ENCODE measurements at regions not wholly inside any gene's neighbourhood (a gene's known extent, or its start where the extent isn't known, plus 50 kb on each side); places are given as distances from the start of the nearest gene placed in this dataset.

- Histone ChIP-seq H3K9me3 (no peaks in the 10 kb centered on the region), H3K4me1 (no peaks in the 10 kb centered on the region), H3K27ac (no peak overlapping the region), H3K36me3 (no peaks in the 10 kb centered on the region), H3K4me3 (no peak overlapping the region), H3K27me3 (no peaks in the 10 kb centered on the region)
- TF ChIP-seq, protein P1, sequence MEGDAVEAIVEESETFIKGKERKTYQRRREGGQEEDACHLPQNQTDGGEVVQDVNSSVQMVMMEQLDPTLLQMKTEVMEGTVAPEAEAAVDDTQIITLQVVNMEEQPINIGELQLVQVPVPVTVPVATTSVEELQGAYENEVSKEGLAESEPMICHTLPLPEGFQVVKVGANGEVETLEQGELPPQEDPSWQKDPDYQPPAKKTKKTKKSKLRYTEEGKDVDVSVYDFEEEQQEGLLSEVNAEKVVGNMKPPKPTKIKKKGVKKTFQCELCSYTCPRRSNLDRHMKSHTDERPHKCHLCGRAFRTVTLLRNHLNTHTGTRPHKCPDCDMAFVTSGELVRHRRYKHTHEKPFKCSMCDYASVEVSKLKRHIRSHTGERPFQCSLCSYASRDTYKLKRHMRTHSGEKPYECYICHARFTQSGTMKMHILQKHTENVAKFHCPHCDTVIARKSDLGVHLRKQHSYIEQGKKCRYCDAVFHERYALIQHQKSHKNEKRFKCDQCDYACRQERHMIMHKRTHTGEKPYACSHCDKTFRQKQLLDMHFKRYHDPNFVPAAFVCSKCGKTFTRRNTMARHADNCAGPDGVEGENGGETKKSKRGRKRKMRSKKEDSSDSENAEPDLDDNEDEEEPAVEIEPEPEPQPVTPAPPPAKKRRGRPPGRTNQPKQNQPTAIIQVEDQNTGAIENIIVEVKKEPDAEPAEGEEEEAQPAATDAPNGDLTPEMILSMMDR (IDR thresholded peaks at IDR 0.05) = no peak
- no peak for DNase-seq
- no peak for ATAC-seq
- intact Hi-C loops (cut with DNase I) = no loop called here
Observed at GRCh38 chr5:136516637-136517036, 151.3 kb upstream of the TRPC7 start.

DNA sequence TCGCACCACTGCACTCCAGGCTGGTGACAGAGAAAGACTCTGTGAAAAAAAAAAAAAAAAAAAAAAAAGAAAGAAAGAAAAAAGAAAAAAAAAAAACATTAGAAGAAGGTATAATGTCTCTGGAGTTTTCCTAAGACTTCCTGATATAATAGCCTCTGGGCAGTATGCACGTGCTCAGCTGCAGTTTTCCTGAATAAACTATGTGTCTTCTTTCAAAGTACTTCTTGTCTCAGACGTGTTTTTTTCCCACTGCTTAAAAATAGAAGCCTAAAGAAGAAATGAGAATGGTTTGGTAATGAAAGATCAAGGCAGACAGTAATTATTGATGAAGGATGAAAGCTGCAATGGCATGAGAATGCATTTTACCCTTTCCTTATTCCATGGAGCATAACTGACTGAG, 148.1 kb upstream of the TRPC7 start:
- ATAC-seq = no peak
- TF ChIP-seq, protein P1 (IDR thresholded peaks at IDR 0.05) = no peak

GRCh38 chr5:136511046-136511445, 145.7 kb upstream of the TRPC7 start:
- no peak for DNase-seq
- Histone ChIP-seq H3K4me3 (no peak overlapping the region), H3K4me1 (no peaks in the 10 kb centered on the region), H3K27ac (no peak overlapping the region), H3K36me3 (no peaks in the 10 kb centered on the region), H3K27me3 (no peaks in the 10 kb centered on the region), H3K9me3 (no peaks in the 10 kb centered on the region)
- TF ChIP-seq, protein P1 (IDR thresholded peaks at IDR 0.05) = no peak
- no peak for ATAC-seq
- intact Hi-C loops (cut with DNase I) = no loop called here

More for the DNA sequence above, 148.1 kb upstream of the TRPC7 start:
- no peaks in the 10 kb centered on the region for H3K27me3 ChIP-seq
- no peak for DNase-seq
- no peak overlapping the region for H3K4me3 ChIP-seq
- intact Hi-C loops (cut with DNase I) = no loop called here
- H3K36me3 ChIP-seq = no peaks in the 10 kb centered on the region
- no peaks in the 10 kb centered on the region for H3K4me1 ChIP-seq
- no peak overlapping the region for H3K27ac ChIP-seq
- H3K9me3 ChIP-seq = no peaks in the 10 kb centered on the region

DNA sequence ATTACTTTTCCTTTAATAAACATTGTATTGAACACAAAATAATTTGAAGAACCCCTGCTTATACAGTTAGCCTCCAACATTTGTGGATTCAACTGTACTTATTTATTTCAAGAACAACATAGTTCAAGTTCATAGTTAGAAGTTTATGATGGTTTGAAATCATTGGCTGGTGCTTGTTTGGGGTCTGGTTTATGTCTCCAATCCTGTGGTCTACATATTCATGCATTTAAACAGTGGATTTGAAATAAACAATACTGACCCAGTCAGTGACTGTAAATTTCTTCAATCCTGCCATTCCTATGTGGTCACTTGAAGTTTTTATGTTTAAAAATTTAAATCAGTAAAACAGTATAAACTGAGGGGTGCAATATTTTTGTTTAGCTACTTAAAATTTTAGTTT, 145.1 kb upstream of the TRPC7 start:
- DNase-seq = no peak
- Histone ChIP-seq H3K4me3 (no peak overlapping the region), H3K27me3 (no peaks in the 10 kb centered on the region), H3K36me3 (no peaks in the 10 kb centered on the region), H3K9me3 (no peaks in the 10 kb centered on the region), H3K27ac (no peak overlapping the region), H3K4me1 (no peaks in the 10 kb centered on the region)
- intact Hi-C loops (cut with DNase I) = no loop called here
- ATAC-seq = no peak
- TF ChIP-seq, protein P1 (IDR thresholded peaks at IDR 0.05) = no peak

DNA sequence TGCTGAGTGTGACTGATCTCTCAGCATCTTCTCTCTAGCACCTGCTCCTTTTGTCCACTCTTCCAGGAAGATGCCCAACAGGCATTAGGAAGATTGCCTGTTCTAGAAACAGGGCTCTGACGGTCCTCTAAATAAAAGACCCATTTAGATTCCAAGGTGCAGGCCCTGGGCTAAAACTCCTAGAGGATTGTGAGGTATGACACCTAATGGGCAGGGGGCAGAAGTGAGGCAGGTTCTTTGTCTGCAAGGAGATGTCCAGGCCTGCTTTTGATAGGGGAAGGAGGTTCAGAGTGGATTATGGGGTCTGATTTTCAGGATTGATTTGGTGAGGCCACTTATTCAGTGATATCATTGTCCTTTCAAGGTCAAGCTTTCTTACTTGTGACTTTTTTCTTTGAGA, 140.8 kb upstream of the TRPC7 start:
- no peaks in the 10 kb centered on the region for H3K9me3 ChIP-seq
- ATAC-seq (no peak), DNase-seq (no peak)
- H3K4me1 ChIP-seq = no peaks in the 10 kb centered on the region
- no peak overlapping the region for H3K27ac ChIP-seq
- no peaks in the 10 kb centered on the region for H3K36me3 ChIP-seq
- TF ChIP-seq, protein P1 (IDR thresholded peaks at IDR 0.05) = no peak
- no peak overlapping the region for H3K4me3 ChIP-seq
- H3K27me3 ChIP-seq = no peaks in the 10 kb centered on the region
- intact Hi-C loops (cut with DNase I) = no loop called here

GRCh38 chr5:136501133-136501532, 135.8 kb upstream of the TRPC7 start:
- ATAC-seq (no peak), DNase-seq (no peak)
- Histone ChIP-seq H3K4me1 (no peaks in the 10 kb centered on the region), H3K4me3 (no peak overlapping the region), H3K36me3 (no peaks in the 10 kb centered on the region), H3K27me3 (no peaks in the 10 kb centered on the region), H3K27ac (no peak overlapping the region), H3K9me3 (no peaks in the 10 kb centered on the region)
- TF ChIP-seq, protein P1 (IDR thresholded peaks at IDR 0.05) = no peak
- intact Hi-C loops (cut with DNase I) = no loop called here
